CD14-positive monocyte (primary cell): ENCODE measurements at regions not wholly inside any gene's neighbourhood (a gene's known extent, or its start where the extent isn't known, plus 50 kb on each side); places are given as distances from the start of the nearest gene placed in this dataset.

ENCODE experiments used
- DNase-seq, 3 donors: peaks; one replicate each; pipeline ENCODE4 v3.0.0-alpha.2; 2011 to 2022
- H2AFZ ChIP-seq: 2 replicates; pipeline ENCODE4 v1.6.0; 2012; ENCODE audit warnings: mild to moderate bottlenecking, low read depth, low read length, inconsistent platforms; ENCODE audit not compliant: insufficient read depth, poor library complexity, severe bottlenecking
- H3K27ac ChIP-seq, 2 donors: 1 replicate in 1 of 2; 2 replicates in 1 of 2; pipeline ENCODE4 v1.5.1; 2012 to 2013; ENCODE audit warnings: low read length in 2 of 2, control low read depth in 1 of 2, inconsistent platforms in 1 of 2, low read depth in 1 of 2, mild to moderate bottlenecking in 1 of 2
- H3K27me3 ChIP-seq, 2 donors: one replicate each; pipeline versions ENCODE4 v1.6.0 to v1.6.1; 2011 to 2013; ENCODE audit warnings: low read length in 2 of 2; ENCODE audit not compliant: control insufficient read depth in 2 of 2, insufficient read depth in 2 of 2
- H3K36me3 ChIP-seq, 2 donors: replicated peaks in 1 of 2; 1 replicate in 1 of 2; 2 replicates in 1 of 2; pipeline versions ENCODE4 v1.5.1 to v1.6.1; 2012 to 2013; ENCODE audit warnings: low read length in 2 of 2, control low read depth in 1 of 2, inconsistent platforms in 1 of 2, mild to moderate bottlenecking in 1 of 2; ENCODE audit not compliant: insufficient read depth in 2 of 2, control insufficient read depth in 1 of 2
- H3K4me1 ChIP-seq, 2 donors: 1 replicate in 1 of 2; 2 replicates in 1 of 2; pipeline versions ENCODE4 v1.5.1 to v1.6.1; 2012 to 2013; ENCODE audit warnings: low read length in 2 of 2, control low read depth in 1 of 2, inconsistent platforms in 1 of 2, mild to moderate bottlenecking in 1 of 2, moderate library complexity in 1 of 2; ENCODE audit not compliant: insufficient read depth in 2 of 2, control insufficient read depth in 1 of 2
- H3K4me2 ChIP-seq: replicated peaks from 2 replicates; pipeline ENCODE3; 2012; ENCODE audit warnings: low read length, moderate library complexity, mild to moderate bottlenecking; ENCODE audit not compliant: poor library complexity, severe bottlenecking; ENCODE audit errors: extremely low read depth
- H3K4me3 ChIP-seq, 3 experiments: fragments of 200-600 bp in 1 of 3; sonication (generic) in 1 of 3; replicated peaks in 1 of 3; 1 replicate in 2 of 3; 2 replicates in 1 of 3; pipeline ENCODE4 v1.5.1; 2011 to 2013; ENCODE audit warnings: low read length in 3 of 3, mild to moderate bottlenecking in 3 of 3, control low read depth in 2 of 3, low read depth in 2 of 3, inconsistent platforms in 1 of 3, moderate library complexity in 1 of 3
- H3K79me2 ChIP-seq: 2 replicates; pipeline ENCODE4 v1.6.0; 2012; ENCODE audit warnings: mild to moderate bottlenecking, control low read depth, inconsistent platforms, low read length, moderate library complexity; ENCODE audit not compliant: insufficient read depth
- H3K9ac ChIP-seq: 2 replicates; pipeline ENCODE4 v1.6.0; 2017; ENCODE audit warnings: low read length, mild to moderate bottlenecking; ENCODE audit not compliant: insufficient read depth, poor library complexity, severe bottlenecking
- H3K9me3 ChIP-seq, 2 donors: replicated peaks in 1 of 2; 1 replicate in 1 of 2; 2 replicates in 1 of 2; pipeline versions ENCODE4 v1.5.1 to v1.6.1; 2012 to 2013; ENCODE audit warnings: low read length in 2 of 2, control low read depth in 1 of 2; ENCODE audit not compliant: control insufficient read depth in 1 of 2, insufficient read depth in 1 of 2
- H4K20me1 ChIP-seq: 2 replicates; pipeline ENCODE4 v1.6.0; 2012; ENCODE audit warnings: mild to moderate bottlenecking, low read length, control low read depth, moderate library complexity; ENCODE audit not compliant: insufficient read depth
- H3K27ac Mint-ChIP-seq, 7 donors: one replicate each; pipeline ENCODE4 v1.8.0; 2020; ENCODE audit warnings: mild to moderate bottlenecking in 7 of 7, mixed read lengths in 7 of 7, moderate library complexity in 6 of 7, inconsistent platforms in 2 of 7
- H3K27me3 Mint-ChIP-seq, 3 donors: one replicate each; pipeline ENCODE4 v1.8.0; 2021 to 2022; ENCODE audit warnings: low read depth in 3 of 3, mild to moderate bottlenecking in 3 of 3, mixed read lengths in 3 of 3, moderate library complexity in 3 of 3, inconsistent platforms in 1 of 3
- H3K36me3 Mint-ChIP-seq, 2 donors: one replicate each; pipeline ENCODE4 v1.8.0; 2020; ENCODE audit warnings: mixed read lengths in 2 of 2, inconsistent platforms in 1 of 2, mild to moderate bottlenecking in 1 of 2
- H3K4me1 Mint-ChIP-seq: one replicate; pipeline ENCODE4 v1.8.0; 2020; ENCODE audit warnings: mild to moderate bottlenecking, mixed read lengths
- H3K4me3 Mint-ChIP-seq, 2 donors: one replicate each; pipeline ENCODE4 v1.8.0; 2020; ENCODE audit warnings: mild to moderate bottlenecking in 2 of 2, mixed read lengths in 2 of 2, moderate library complexity in 1 of 2
- H3K9me3 Mint-ChIP-seq, 7 donors: one replicate each; pipeline ENCODE4 v1.8.0; 2020 to 2022; ENCODE audit warnings: mixed read lengths in 7 of 7, mild to moderate bottlenecking in 6 of 7, moderate library complexity in 6 of 7, inconsistent platforms in 2 of 7
- CTCF ChIP-seq: fragments of 200-600 bp; IDR thresholded peaks from one replicate; pipeline ENCODE4 v1.8.0; 2022; ENCODE audit warnings: antibody characterized with exemption, mild to moderate bottlenecking
- WGBS: methylation state at CpG from one replicate; pipeline ENCODE4 v1.1.5; 2013; ENCODE audit warnings: missing lambda C conversion rate; ENCODE audit not compliant: insufficient coverage; 5-methylcytosine and 5-hydroxymethylcytosine counted together
- intact Hi-C, 2 donors: fragments of 100-400 bp; cut with micrococcal nuclease; formaldehyde crosslinking; loops; one replicate each; pipeline versions ENCODE4 v1.15.0 to v1.15.1; 2023

GRCh38 chr5:172584638-172585037 is 56.4 kb upstream of the NEURL1B start:
- no peak overlapping the region for H3K9ac ChIP-seq
- no peaks in the 10 kb centered on the region for H3K9me3 ChIP-seq
- no peak overlapping the region for H3K4me3 Mint-ChIP-seq
- no peaks in the 10 kb centered on the region for H3K4me1 ChIP-seq
- DNase-seq: no peak
- H3K79me2 ChIP-seq: no peaks in the 10 kb centered on the region
- intact Hi-C loops: no loop called here
- no peaks in the 10 kb centered on the region for H3K9me3 Mint-ChIP-seq
- no peak overlapping the region for H3K4me2 ChIP-seq
- no peaks in the 10 kb centered on the region for H4K20me1 ChIP-seq
- no peak overlapping the region for H3K27ac Mint-ChIP-seq
- H3K27me3 Mint-ChIP-seq: peaks cover 5 to 19% (median 6%) of the 10 kb centered on the region in 3 donors
- H3K36me3 ChIP-seq: no peaks in the 10 kb centered on the region
- H3K27ac ChIP-seq: no peak overlapping the region
- TF ChIP-seq CTCF: no peak
- no peak overlapping the region for H3K4me3 ChIP-seq
- WGBS: 88% methylated on average over 5 of the region's 8 CpGs
- H2AFZ ChIP-seq: no peak overlapping the region
- no peaks in the 10 kb centered on the region for H3K27me3 ChIP-seq
- H3K4me1 Mint-ChIP-seq: no peaks in the 10 kb centered on the region
- H3K36me3 Mint-ChIP-seq: no peaks in the 10 kb centered on the region

- Histone ChIP-seq H4K20me1 (no peaks in the 10 kb centered on the region), H3K36me3 (no peaks in the 10 kb centered on the region), H3K9ac (no peak overlapping the region), H3K9me3 (no peaks in the 10 kb centered on the region), H3K4me1 (no peaks in the 10 kb centered on the region), H3K4me2 (no peak overlapping the region), H3K79me2 (no peaks in the 10 kb centered on the region), H3K27me3 (no peaks in the 10 kb centered on the region), H2AFZ (no peak overlapping the region), H3K27ac (no peak overlapping the region), H3K4me3 (no peak overlapping the region)
- no peaks in the 10 kb centered on the region for H3K9me3 Mint-ChIP-seq
- no peak overlapping the region for H3K27ac Mint-ChIP-seq
- 64% methylated on average over 2 of the region's 7 CpGs for WGBS
- no peak overlapping the region for H3K4me3 Mint-ChIP-seq
- H3K4me1 Mint-ChIP-seq: no peaks in the 10 kb centered on the region
- DNase-seq: no peak
- H3K36me3 Mint-ChIP-seq: no peaks in the 10 kb centered on the region
- H3K27me3 Mint-ChIP-seq: peaks cover 8 to 19% (median 9%) of the 10 kb centered on the region in 3 donors
- intact Hi-C loops: no loop called here
- TF ChIP-seq CTCF: no peak
These were observed 57.0 kb upstream of the NEURL1B start for GRCh38 chr5:172583931-172584511.
